Endothelial cell of umbilical vein (primary cell): ENCODE measurements at regions not wholly inside any gene's neighbourhood (a gene's known extent, or its start where the extent isn't known, plus 50 kb on each side); places are given as distances from the start of the nearest gene placed in this dataset.

ENCODE experiments used
- BruUV-seq: library from RNA; stranded (reverse); fragments of 400-500 nt; replicated peaks from 2 replicates; lab custom pipeline; 2021; lab: Mats Ljungman, UMichigan
- CTCF ChIA-PET: fragments of 300-600, 350-600 bp; sonication (Branson Sonifier 250); formaldehyde crosslinking; loops from one replicate; lab custom pipeline; 2021; ENCODE audit warnings: antibody characterized with exemption, inconsistent platforms; lab: Charles Lee
- POLR2A ChIA-PET: fragments of 300-600, 350-600 bp; sonication (Branson Sonifier 250); formaldehyde crosslinking; loops from one replicate; lab custom pipeline; 2021; ENCODE audit warnings: antibody characterized with exemption, inconsistent platforms; lab: Charles Lee
- DNase-seq: peaks from one replicate; pipeline ENCODE4 v3.0.0-alpha.2; 2011; ENCODE audit warnings: low read depth, low spot score
- FAIRE-seq: peaks from 2 replicates; lab custom pipeline; 2011; peaks lifted over from hg19 to GRCh38; lab: Jason Lieb, UNC
- H2AFZ ChIP-seq: 2 replicates; pipeline ENCODE4 v1.6.0; 2012; ENCODE audit warnings: low read depth, low read length, control low read depth, inconsistent platforms
- H3K27ac ChIP-seq: 2 replicates; pipeline ENCODE4 v1.5.1; 2011; ENCODE audit warnings: low read depth, mild to moderate bottlenecking, control low read depth, low read length, moderate library complexity; ENCODE audit not compliant: insufficient read depth
- H3K27me3 ChIP-seq, 2 experiments: 2 replicates each; pipeline versions ENCODE4 v1.6.0 to v1.6.1; 2011; ENCODE audit warnings: low read length in 2 of 2, mixed read lengths in 1 of 2; ENCODE audit not compliant: control insufficient read depth in 2 of 2, insufficient read depth in 2 of 2
- H3K36me3 ChIP-seq, 2 experiments: 2 replicates in 1 of 2; 3 replicates in 1 of 2; pipeline ENCODE4 v1.5.1; 2011; ENCODE audit warnings: low read length in 2 of 2, mild to moderate bottlenecking in 1 of 2, moderate library complexity in 1 of 2; ENCODE audit not compliant: control insufficient read depth in 2 of 2, insufficient read depth in 2 of 2; ENCODE audit errors: extremely low read depth in 1 of 2
- H3K4me1 ChIP-seq: 3 replicates; pipeline ENCODE4 v1.5.1; 2011; ENCODE audit warnings: mild to moderate bottlenecking, low read length; ENCODE audit not compliant: control insufficient read depth, insufficient read depth; ENCODE audit errors: extremely low read depth
- H3K4me2 ChIP-seq: 2 replicates; pipeline ENCODE4 v1.6.1; 2011; ENCODE audit warnings: low read length, control low read depth, mixed read lengths; ENCODE audit not compliant: insufficient read depth
- H3K4me3 ChIP-seq, 3 experiments: fragments of 200-600 bp in 1 of 3; sonication (generic), shearing (Covaris generic) in 1 of 3; replicated peaks in 1 of 3; 2 replicates each; pipeline ENCODE4 v1.5.1; 2011 to 2016; ENCODE audit warnings: control low read depth in 3 of 3, low read length in 3 of 3, mild to moderate bottlenecking in 2 of 3, inconsistent platforms in 1 of 3, low read depth in 1 of 3, moderate library complexity in 1 of 3; ENCODE audit not compliant: insufficient read depth in 1 of 3
- H3K79me2 ChIP-seq: 2 replicates; pipeline ENCODE4 v1.6.0; 2012; ENCODE audit warnings: low read length, inconsistent platforms; ENCODE audit not compliant: control insufficient read depth, insufficient read depth
- H3K9ac ChIP-seq: replicated peaks from 2 replicates; pipeline ENCODE3; 2011; ENCODE audit warnings: low read length, control low read depth; ENCODE audit not compliant: insufficient read depth; ENCODE audit errors: extremely low read depth
- H3K9me1 ChIP-seq: replicated peaks from 3 replicates; pipeline ENCODE4 v1.6.0; 2011; ENCODE audit warnings: mild to moderate bottlenecking, low read length; ENCODE audit not compliant: control insufficient read depth, insufficient read depth; ENCODE audit errors: extremely low read depth
- H3K9me3 ChIP-seq: replicated peaks from 2 replicates; pipeline ENCODE4 v1.5.1; 2012; ENCODE audit warnings: low read length, inconsistent platforms; ENCODE audit not compliant: control insufficient read depth, insufficient read depth
- H4K20me1 ChIP-seq: replicated peaks from 2 replicates; pipeline ENCODE3; 2011; ENCODE audit warnings: mild to moderate bottlenecking, low read length; ENCODE audit not compliant: control insufficient read depth, insufficient read depth; ENCODE audit errors: extremely low read depth
- EZH2 ChIP-seq: IDR thresholded peaks from 2 replicates; pipeline ENCODE4 v1.6.1; 2012; ENCODE audit warnings: borderline replicate concordance, low read depth, mild to moderate bottlenecking, moderate library complexity, low read length, inconsistent platforms; ENCODE audit not compliant: severe bottlenecking
- FOS ChIP-seq: IDR thresholded peaks from 2 replicates; pipeline ENCODE4 v1.6.1; 2011; ENCODE audit warnings: mild to moderate bottlenecking, low read length, moderate library complexity, borderline replicate concordance; ENCODE audit not compliant: insufficient read depth
- GATA2 ChIP-seq: IDR thresholded peaks from 2 replicates; pipeline ENCODE4 v1.7.0; 2011; ENCODE audit warnings: low read depth, mild to moderate bottlenecking, moderate library complexity, mixed read lengths, low read length; ENCODE audit not compliant: insufficient read length, insufficient read depth
- JUN ChIP-seq: IDR thresholded peaks from 2 replicates; pipeline ENCODE4 v1.6.1; 2011; ENCODE audit warnings: borderline replicate concordance, low read depth; ENCODE audit not compliant: insufficient read length, insufficient read depth
- MYC ChIP-seq: IDR thresholded peaks from one replicate; pipeline ENCODE4 v1.6.1; 2011; ENCODE audit warnings: mild to moderate bottlenecking, low read depth, low read length
- POLR2A ChIP-seq: IDR thresholded peaks from 2 replicates; pipeline ENCODE4 v1.6.1; 2012; ENCODE audit warnings: low read depth, mild to moderate bottlenecking, control low read depth, low read length
- POLR2AphosphoS5 ChIP-seq: IDR thresholded peaks from 2 replicates; pipeline ENCODE4 v1.6.1; 2012; ENCODE audit warnings: low read depth, mild to moderate bottlenecking, control low read depth, low read length, moderate library complexity; ENCODE audit not compliant: insufficient read depth
- dilution Hi-C: fragments of 300-500 bp; cut with MboI; formaldehyde crosslinking; loops from one replicate; pipeline ENCODE4 v1.15.0; 2019; ENCODE audit warnings: low sequenced_read_pairs; ENCODE audit not compliant: extremely low pct_ligation_motif_present
- intact Hi-C: fragments of 100-400 bp; cut with micrococcal nuclease; formaldehyde crosslinking; loops from one replicate; pipeline ENCODE4 v1.10.0; 2022
- TF ChIP-seq, protein P1 (sequence below), 2 donors: IDR thresholded peaks; 1 replicate in 1 of 2; 2 replicates in 1 of 2; pipeline ENCODE4 v1.5.1; 2011; ENCODE audit warnings: low read length in 2 of 2, mild to moderate bottlenecking in 2 of 2, moderate library complexity in 2 of 2, control low read depth in 1 of 2, inconsistent platforms in 1 of 2, low read depth in 1 of 2; ENCODE audit not compliant: insufficient read depth in 1 of 2; ENCODE audit errors: extremely low read depth in 1 of 2
- TF ChIP-seq, protein P2 (sequence below): IDR thresholded peaks from 2 replicates; pipeline ENCODE4 v1.6.1; 2011; ENCODE audit not compliant: insufficient read depth, insufficient read length

DNA sequence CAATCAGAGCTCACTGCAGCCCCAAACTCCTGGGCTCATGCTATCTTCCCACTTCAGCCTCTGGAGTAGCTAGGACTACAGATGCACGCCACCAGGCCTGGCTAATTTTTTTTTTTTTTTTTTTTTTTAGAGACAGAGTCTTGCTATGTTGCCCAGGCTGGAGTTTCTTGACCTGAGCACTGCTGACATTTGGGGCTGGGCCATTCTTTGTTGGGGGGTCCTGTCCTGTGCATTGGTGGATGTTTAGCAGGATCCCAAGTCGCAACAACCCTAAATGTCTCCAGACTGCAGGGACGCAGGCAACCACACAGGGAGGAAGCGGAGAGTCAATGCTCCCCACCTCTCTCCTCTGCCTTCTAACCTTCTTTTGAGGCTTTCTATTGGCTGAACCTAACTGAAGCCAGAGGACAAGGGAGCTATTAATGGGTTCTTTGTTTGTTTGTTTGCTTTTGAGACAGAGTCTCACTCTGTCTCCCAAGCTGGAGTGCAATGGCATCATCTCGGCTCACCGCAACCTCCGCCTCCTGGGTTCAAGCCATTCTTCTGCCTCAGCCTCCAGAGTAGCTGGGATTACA, 58.3 kb upstream of the ADGRE5 start:
- ChIA-PET POLR2A (no interaction called here), CTCF (interaction anchor here (1.9 kb wide), 1 partner anchor 25 kb away, joined by 6 read pairs; no protein-coding TSS in a partner anchor)
- Histone ChIP-seq H3K4me2 (no peak overlapping the region), H3K4me1 (no peaks in the 10 kb centered on the region), H4K20me1 (no peaks in the 10 kb centered on the region), H3K9me1 (no peaks in the 10 kb centered on the region), H3K9me3 (no peaks in the 10 kb centered on the region), H3K9ac (no peak overlapping the region), H3K4me3 (no peak overlapping the region), H3K27ac (no peak overlapping the region), H3K36me3 (no peaks in the 10 kb centered on the region), H3K27me3 (no peaks in the 10 kb centered on the region), H3K79me2 (no peaks in the 10 kb centered on the region), H2AFZ (no peak overlapping the region)
- BruUV-seq, result no TSS peak
- intact Hi-C loops, result no loop called here
- FAIRE-seq (no peak), DNase-seq (no peak)
- dilution Hi-C loops, result no loop called here
- TF ChIP-seq, protein P1, sequence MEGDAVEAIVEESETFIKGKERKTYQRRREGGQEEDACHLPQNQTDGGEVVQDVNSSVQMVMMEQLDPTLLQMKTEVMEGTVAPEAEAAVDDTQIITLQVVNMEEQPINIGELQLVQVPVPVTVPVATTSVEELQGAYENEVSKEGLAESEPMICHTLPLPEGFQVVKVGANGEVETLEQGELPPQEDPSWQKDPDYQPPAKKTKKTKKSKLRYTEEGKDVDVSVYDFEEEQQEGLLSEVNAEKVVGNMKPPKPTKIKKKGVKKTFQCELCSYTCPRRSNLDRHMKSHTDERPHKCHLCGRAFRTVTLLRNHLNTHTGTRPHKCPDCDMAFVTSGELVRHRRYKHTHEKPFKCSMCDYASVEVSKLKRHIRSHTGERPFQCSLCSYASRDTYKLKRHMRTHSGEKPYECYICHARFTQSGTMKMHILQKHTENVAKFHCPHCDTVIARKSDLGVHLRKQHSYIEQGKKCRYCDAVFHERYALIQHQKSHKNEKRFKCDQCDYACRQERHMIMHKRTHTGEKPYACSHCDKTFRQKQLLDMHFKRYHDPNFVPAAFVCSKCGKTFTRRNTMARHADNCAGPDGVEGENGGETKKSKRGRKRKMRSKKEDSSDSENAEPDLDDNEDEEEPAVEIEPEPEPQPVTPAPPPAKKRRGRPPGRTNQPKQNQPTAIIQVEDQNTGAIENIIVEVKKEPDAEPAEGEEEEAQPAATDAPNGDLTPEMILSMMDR (IDR thresholded peaks at IDR 0.05; ENCODE audit: extremely low read depth in 1 of 2, insufficient read depth in 1 of 2, low read depth in 1 of 2, low read length in 2 of 2), result no peak
- TF ChIP-seq MYC (no peak), JUN (no peak), FOS (no peak), EZH2 (no peak), POLR2AphosphoS5 (no peak), GATA2 (no peak), POLR2A (no peak)
- TF ChIP-seq, protein P2, sequence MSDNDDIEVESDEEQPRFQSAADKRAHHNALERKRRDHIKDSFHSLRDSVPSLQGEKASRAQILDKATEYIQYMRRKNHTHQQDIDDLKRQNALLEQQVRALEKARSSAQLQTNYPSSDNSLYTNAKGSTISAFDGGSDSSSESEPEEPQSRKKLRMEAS, result no peak
